ENCODE measurements at regions not wholly inside any gene's neighbourhood (a gene's known extent, or its start where the extent isn't known, plus 50 kb on each side); places are given as distances from the start of the nearest gene placed in this dataset.
A peak's percentile ranks its signal among the peaks of the same experiment; 100 is the strongest.
"Not testable (repeated sequence)": the region's sequence is repeated elsewhere in the genome, so short reads cannot be mapped to it uniquely, and the experiment has no call there.

- DNase-seq (ENCODE audit: low read depth) = no peak
Observed at GRCh38 chr13:62524498-62524897, 1108.8 kb upstream of the PCDH20 start.

GRCh38 chr13:62524061-62524460 lies 1108.4 kb upstream of the PCDH20 start:
- no peak for DNase-seq (ENCODE audit: low read depth)

- no peak for DNase-seq (ENCODE audit: low read depth)
Observed at GRCh38 chr13:62512194-62513141, 1096.8 kb upstream of the PCDH20 start.

- no peak for DNase-seq (ENCODE audit: low read depth)
Observed at GRCh38 chr13:62510906-62511655, 1095.4 kb upstream of the PCDH20 start.

GRCh38 chr13:62502588-62502987 lies 1086.9 kb upstream of the PCDH20 start:
- no peak for DNase-seq (ENCODE audit: low read depth)

GRCh38 chr13:62489731-62490130 lies 1074.1 kb upstream of the PCDH20 start:
- no peak for DNase-seq (ENCODE audit: low read depth)

- DNase-seq (ENCODE audit: low read depth) = no peak
Observed at GRCh38 chr13:62483774-62484173, 1068.1 kb upstream of the PCDH20 start.

- no peak for DNase-seq (ENCODE audit: low read depth)
Observed at GRCh38 chr13:62482351-62482750, 1066.7 kb upstream of the PCDH20 start.

GRCh38 chr13:62473944-62474237 lies 1058.2 kb upstream of the PCDH20 start:
- DNase-seq (ENCODE audit: low read depth) = no peak

GRCh38 chr13:62473190-62473943 lies 1057.7 kb upstream of the PCDH20 start:
- DNase-seq (ENCODE audit: low read depth) = no peak

GRCh38 chr13:62453761-62454160 lies 1038.1 kb upstream of the PCDH20 start:
- no peak for DNase-seq (ENCODE audit: low read depth)

- no peak for DNase-seq (ENCODE audit: low read depth)
Observed at GRCh38 chr13:62450759-62451158, 1035.1 kb upstream of the PCDH20 start.

GRCh38 chr13:62447771-62448382 lies 1032.2 kb upstream of the PCDH20 start:
- not testable (repeated sequence) for DNase-seq (ENCODE audit: low read depth)

- DNase-seq (ENCODE audit: low read depth) = no peak
Observed at GRCh38 chr13:62444805-62445204, 1029.2 kb upstream of the PCDH20 start.

- no peak for DNase-seq (ENCODE audit: low read depth)
Observed at GRCh38 chr13:62434081-62434480, 1018.4 kb upstream of the PCDH20 start.

GRCh38 chr13:62433660-62434059 lies 1018.0 kb upstream of the PCDH20 start:
- DNase-seq (ENCODE audit: low read depth) = no peak

GRCh38 chr13:62432906-62433305 lies 1017.3 kb upstream of the PCDH20 start:
- DNase-seq (ENCODE audit: low read depth) = no peak

GRCh38 chr13:62432295-62432694 lies 1016.6 kb upstream of the PCDH20 start:
- DNase-seq (ENCODE audit: low read depth) = no peak

- DNase-seq (ENCODE audit: low read depth) = no peak
Observed at GRCh38 chr13:62431852-62432251, 1016.2 kb upstream of the PCDH20 start.

- peak; percentile 34 for DNase-seq (ENCODE audit: low read depth)
Observed at GRCh38 chr13:62418872-62419271, 1003.2 kb upstream of the PCDH20 start.

- no peak for DNase-seq (ENCODE audit: low read depth)
Observed at GRCh38 chr13:62418376-62418775, 1002.7 kb upstream of the PCDH20 start.

- DNase-seq (ENCODE audit: low read depth) = no peak
Observed at GRCh38 chr13:62407871-62408270, 992.2 kb upstream of the PCDH20 start.
